ENCODE measurements at regions not wholly inside any gene's neighbourhood (a gene's known extent, or its start where the extent isn't known, plus 50 kb on each side); places are given as distances from the start of the nearest gene placed in this dataset.

- TF ChIP-seq CTCF (IDR thresholded peaks at IDR 0.05; ENCODE audit: insufficient read depth, low read length, poor library complexity, severe bottlenecking), result no peak
- no peak for TF ChIP-seq EZH2phosphoT487 (conservative IDR thresholded peaks at IDR 0.05; ENCODE audit: low read length)
Observed at GRCh38 chr13:91172160-91172559, 175.3 kb upstream of the MIR17HG start.
